PC-9 (cell line): ENCODE measurements at regions not wholly inside any gene's neighbourhood (a gene's known extent, or its start where the extent isn't known, plus 50 kb on each side); places are given as distances from the start of the nearest gene placed in this dataset.

Experiments
- BruUV-seq: library from RNA; stranded (reverse); fragments of 400-500 nt; replicated peaks from 2 replicates; lab custom pipeline; 2021; lab: Mats Ljungman, UMichigan
- CTCF ChIA-PET: fragments of 300-600 bp; sonication (Branson Sonifier 250); formaldehyde crosslinking; loops from one replicate; lab custom pipeline; 2022; ENCODE audit warnings: antibody characterized with exemption; lab: Charles Lee
- POLR2A ChIA-PET: fragments of 300-600 bp; sonication (Branson Sonifier 250); formaldehyde crosslinking; loops from one replicate; lab custom pipeline; 2022; ENCODE audit warnings: antibody characterized with exemption; ENCODE audit not compliant: unreplicated experiment; lab: Charles Lee
- DNase-seq, 2 experiments: peaks; one replicate each; pipeline versions ENCODE4 v3.0.0 to v3.0.0-alpha.2; 2015 to 2022; ENCODE audit warnings: mixed read lengths in 1 of 2
- H2AFZ ChIP-seq: fragments of 200-600 bp; sonication (generic); 2 replicates; pipeline ENCODE4 v1.8.1; 2017; ENCODE audit warnings: antibody characterized with exemption
- H3F3A ChIP-seq: fragments of 200-600 bp; sonication (generic); 2 replicates; pipeline ENCODE4 v1.8.1; 2017; ENCODE audit warnings: antibody characterized with exemption, mild to moderate bottlenecking, low read depth; ENCODE audit not compliant: insufficient read depth
- H3K27ac ChIP-seq: fragments of 200-600 bp; sonication (generic); 2 replicates; pipeline ENCODE4 v1.6.1; 2016; ENCODE audit warnings: mixed run types
- H3K27me3 ChIP-seq: fragments of 200-600 bp; sonication (generic); 2 replicates; pipeline ENCODE4 v1.6.1; 2016; ENCODE audit warnings: low read depth, mixed run types; ENCODE audit not compliant: insufficient read depth
- H3K36me3 ChIP-seq: fragments of 200-600 bp; sonication (generic); 2 replicates; pipeline ENCODE4 v1.6.1; 2016; ENCODE audit warnings: low read depth, mixed run types
- H3K4me1 ChIP-seq: fragments of 200-600 bp; sonication (generic); replicated peaks from 2 replicates; pipeline ENCODE4 v1.6.1; 2016; ENCODE audit warnings: mixed run types; ENCODE audit not compliant: insufficient read depth
- H3K4me2 ChIP-seq: fragments of 200-600 bp; sonication (generic); 2 replicates; pipeline ENCODE4 v1.6.1; 2017; ENCODE audit warnings: mixed run types
- H3K4me3 ChIP-seq: fragments of 200-600 bp; sonication (generic); 2 replicates; pipeline ENCODE4 v1.6.1; 2016; ENCODE audit warnings: mixed run types
- H3K79me2 ChIP-seq: fragments of 200-600 bp; sonication (generic); 2 replicates; pipeline ENCODE4 v1.6.1; 2017; ENCODE audit warnings: low read depth, mixed run types
- H3K9me2 ChIP-seq: fragments of 200-600 bp; sonication (generic); 2 replicates; pipeline ENCODE4 v1.8.1; 2017; ENCODE audit warnings: mild to moderate bottlenecking; ENCODE audit not compliant: insufficient read depth
- H3K9me3 ChIP-seq: fragments of 200-600 bp; sonication (generic); 2 replicates; pipeline ENCODE4 v1.8.1; 2016; ENCODE audit warnings: low read depth; ENCODE audit not compliant: insufficient read depth
- H4K20me1 ChIP-seq: fragments of 200-600 bp; sonication (generic); 2 replicates; pipeline ENCODE4 v1.8.1; 2017; ENCODE audit not compliant: insufficient read depth
- EZH2 ChIP-seq: fragments of 200-600 bp; sonication (generic); IDR thresholded peaks from 2 replicates; pipeline ENCODE4 v1.8.0; 2017; ENCODE audit warnings: antibody characterized with exemption, low read depth
- intact Hi-C: fragments of 100-400 bp; cut with micrococcal nuclease; formaldehyde crosslinking; loops from one replicate; pipeline ENCODE4 v1.10.0; 2022; ENCODE audit not compliant: unreplicated experiment
- TF ChIP-seq, protein P1 (sequence below): fragments of 200-600 bp; sonication (generic); conservative IDR thresholded peaks from 2 replicates; pipeline ENCODE4 v1.6.1; 2017; ENCODE audit warnings: mixed run types, antibody characterized with exemption, mild to moderate bottlenecking, moderate library complexity

DNA sequence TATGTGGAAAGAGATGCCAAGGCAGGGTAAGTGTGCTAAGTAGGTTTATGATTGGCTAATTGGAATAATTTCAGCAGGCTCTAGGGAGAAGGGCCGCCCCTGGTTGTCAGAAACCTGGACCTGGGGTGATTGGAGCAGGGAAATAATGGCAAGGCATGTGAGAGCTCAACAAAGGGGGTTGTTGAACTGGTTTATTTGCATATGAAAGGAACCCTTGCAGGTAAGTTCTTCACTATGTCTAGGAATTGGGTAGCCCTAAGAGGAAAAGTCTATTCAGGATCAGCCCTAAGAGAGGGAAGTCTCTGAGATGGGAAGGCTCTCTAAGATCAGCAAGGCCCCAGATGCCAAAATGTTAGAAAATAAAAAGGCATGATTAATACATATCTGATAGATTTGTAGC, 139.9 kb upstream of the PRNP start:
- Histone ChIP-seq H3K27me3 (no peaks in the 10 kb centered on the region), H3K27ac (peak overlapping the region; percentile 7; the same call in 1 of the 2 replicates), H2AFZ (no peak overlapping the region), H3K4me2 (peak overlapping the region; percentile 57), H3K4me3 (no peak overlapping the region), H3K9me2 (no peaks in the 10 kb centered on the region), H3K9me3 (peaks cover 7% of the 10 kb centered on the region; the same call in 1 of the 2 replicates), H3F3A (no peaks in the 10 kb centered on the region; the same call in 1 of the 2 replicates), H3K36me3 (no peaks in the 10 kb centered on the region), H3K4me1 (peaks cover 29% of the 10 kb centered on the region), H3K79me2 (no peaks in the 10 kb centered on the region), H4K20me1 (no peaks in the 10 kb centered on the region)
- TF ChIP-seq, protein P1, sequence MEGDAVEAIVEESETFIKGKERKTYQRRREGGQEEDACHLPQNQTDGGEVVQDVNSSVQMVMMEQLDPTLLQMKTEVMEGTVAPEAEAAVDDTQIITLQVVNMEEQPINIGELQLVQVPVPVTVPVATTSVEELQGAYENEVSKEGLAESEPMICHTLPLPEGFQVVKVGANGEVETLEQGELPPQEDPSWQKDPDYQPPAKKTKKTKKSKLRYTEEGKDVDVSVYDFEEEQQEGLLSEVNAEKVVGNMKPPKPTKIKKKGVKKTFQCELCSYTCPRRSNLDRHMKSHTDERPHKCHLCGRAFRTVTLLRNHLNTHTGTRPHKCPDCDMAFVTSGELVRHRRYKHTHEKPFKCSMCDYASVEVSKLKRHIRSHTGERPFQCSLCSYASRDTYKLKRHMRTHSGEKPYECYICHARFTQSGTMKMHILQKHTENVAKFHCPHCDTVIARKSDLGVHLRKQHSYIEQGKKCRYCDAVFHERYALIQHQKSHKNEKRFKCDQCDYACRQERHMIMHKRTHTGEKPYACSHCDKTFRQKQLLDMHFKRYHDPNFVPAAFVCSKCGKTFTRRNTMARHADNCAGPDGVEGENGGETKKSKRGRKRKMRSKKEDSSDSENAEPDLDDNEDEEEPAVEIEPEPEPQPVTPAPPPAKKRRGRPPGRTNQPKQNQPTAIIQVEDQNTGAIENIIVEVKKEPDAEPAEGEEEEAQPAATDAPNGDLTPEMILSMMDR = no peak
- no peak for TF ChIP-seq EZH2
- intact Hi-C loops = no loop called here
- ChIA-PET POLR2A (no interaction called here), CTCF (interaction anchor here (0.5 kb wide), 1 partner anchor 47 kb away, joined by 3 read pairs; no protein-coding TSS in a partner anchor)
- no peak for DNase-seq
- BruUV-seq = no TSS peak

DNA sequence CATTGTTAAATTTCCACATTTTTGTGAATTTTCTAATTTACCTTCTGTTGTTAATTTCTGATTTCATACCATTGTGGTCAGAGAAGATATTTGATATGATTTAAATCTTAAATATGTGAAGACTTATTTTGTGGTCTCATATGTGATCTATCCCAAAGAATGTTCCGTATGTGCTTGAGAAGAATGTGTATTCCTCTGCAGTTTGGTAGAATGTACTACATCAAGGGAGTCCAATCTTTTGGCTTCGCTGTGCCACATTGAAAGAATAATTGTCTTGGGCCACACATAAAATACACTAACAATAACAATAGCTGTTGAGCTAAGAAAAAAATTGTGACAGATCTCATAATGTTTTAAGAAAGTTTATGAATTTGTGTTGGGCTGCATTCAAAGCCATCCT, 140.7 kb upstream of the PRNP start:
- Histone ChIP-seq H3K9me2 (no peaks in the 10 kb centered on the region), H3K36me3 (no peaks in the 10 kb centered on the region), H2AFZ (no peak overlapping the region), H3K9me3 (peaks cover 7% of the 10 kb centered on the region; the same call in 1 of the 2 replicates), H4K20me1 (no peaks in the 10 kb centered on the region), H3K27ac (no peak overlapping the region), H3K4me3 (no peak overlapping the region), H3F3A (no peaks in the 10 kb centered on the region; the same call in 1 of the 2 replicates), H3K27me3 (no peaks in the 10 kb centered on the region), H3K79me2 (no peaks in the 10 kb centered on the region), H3K4me2 (no peak overlapping the region), H3K4me1 (peaks cover 24% of the 10 kb centered on the region)
- CTCF ChIA-PET = no interaction called here
- no peak for DNase-seq
- BruUV-seq = no TSS peak
- POLR2A ChIA-PET = no interaction called here
- no peak for TF ChIP-seq EZH2
- TF ChIP-seq, protein P1 = no peak
- intact Hi-C loops = no loop called here

DNA sequence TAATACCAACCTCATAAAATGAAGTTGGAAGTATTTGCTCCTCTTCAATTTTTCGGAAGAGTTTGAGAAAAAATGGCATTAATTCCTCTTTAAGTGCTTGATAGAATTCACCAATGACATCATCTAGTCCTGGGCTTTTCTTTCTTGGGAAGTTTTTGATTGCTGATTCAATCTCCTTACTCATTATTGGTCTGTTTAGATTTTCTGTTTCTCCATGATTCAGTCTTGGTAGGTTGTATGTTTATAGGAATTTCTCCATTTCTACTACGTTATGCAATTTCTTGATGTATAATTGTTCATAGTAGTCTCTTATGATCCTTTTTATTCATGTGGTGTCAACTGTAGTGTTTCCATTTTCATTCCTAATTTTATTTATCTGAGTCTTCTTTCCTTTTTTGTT, 141.5 kb upstream of the PRNP start:
- no peaks in the 10 kb centered on the region; the same call in 1 of the 2 replicates for H3F3A ChIP-seq
- intact Hi-C loops = no loop called here
- no peaks in the 10 kb centered on the region for H3K36me3 ChIP-seq
- no peaks in the 10 kb centered on the region for H3K79me2 ChIP-seq
- no TSS peak for BruUV-seq
- H4K20me1 ChIP-seq = no peaks in the 10 kb centered on the region
- H3K27me3 ChIP-seq = no peaks in the 10 kb centered on the region
- TF ChIP-seq, protein P1 = no peak
- no peak for TF ChIP-seq EZH2
- DNase-seq = no peak
- peaks cover 23% of the 10 kb centered on the region for H3K4me1 ChIP-seq
- H3K4me2 ChIP-seq = no peak overlapping the region
- CTCF ChIA-PET = no interaction called here
- H2AFZ ChIP-seq = no peak overlapping the region
- no peak overlapping the region for H3K27ac ChIP-seq
- POLR2A ChIA-PET = no interaction called here
- no peaks in the 10 kb centered on the region for H3K9me2 ChIP-seq
- peaks cover 7% of the 10 kb centered on the region; the same call in 1 of the 2 replicates for H3K9me3 ChIP-seq
- H3K4me3 ChIP-seq = no peak overlapping the region
